HCT116 (cell line): ENCODE measurements at regions not wholly inside any gene's neighbourhood (a gene's known extent, or its start where the extent isn't known, plus 50 kb on each side); places are given as distances from the start of the nearest gene placed in this dataset.

Experiments used
- ATAC-seq: fragments of 200-7000 bp; cut with Tn5 transposase; 2 replicates; pipeline ENCODE4 v1.9.1; 2020; ENCODE audit warnings: mild to moderate bottlenecking, moderate library complexity
- BruUV-seq: library from RNA; stranded (reverse); fragments of 400-500 nt; replicated peaks from 2 replicates; lab custom pipeline; 2021; lab: Mats Ljungman, UMichigan
- CTCF ChIA-PET: fragments of 300-600 bp; sonication (Branson Sonifier 250); formaldehyde crosslinking; loops from one replicate; lab custom pipeline; 2021; ENCODE audit warnings: antibody characterized with exemption; lab: Charles Lee
- POLR2A ChIA-PET: fragments of 300-600, 350-600 bp; sonication (Branson Sonifier 250); formaldehyde crosslinking; loops from one replicate; lab custom pipeline; 2021; ENCODE audit warnings: antibody characterized with exemption; lab: Charles Lee
- RAD21 ChIA-PET, 2 experiments: fragments of 300-600 bp; sonication (Branson Sonifier 250); formaldehyde crosslinking; loops; one replicate each; lab custom pipeline; 2023; ENCODE audit warnings: low total read pairs in 2 of 2; ENCODE audit not compliant: uncharacterized antibody in 2 of 2, unreplicated experiment in 2 of 2, low non-redundant PET in 1 of 2; lab: Charles Lee
- DNase-seq: peaks from one replicate; pipeline ENCODE4 v3.0.0-alpha.2; 2010; ENCODE audit warnings: low read depth, low spot score
- H2AFZ ChIP-seq: fragments of 200-600 bp; shearing (Covaris generic), sonication (generic); 2 replicates; pipeline ENCODE4 v1.6.1; 2017; ENCODE audit warnings: low read depth, mixed run types, mixed read lengths, antibody characterized with exemption, low read length; ENCODE audit not compliant: poor library complexity, severe bottlenecking
- H3K27ac ChIP-seq: 2 replicates; pipeline ENCODE4 v1.5.1; 2012; ENCODE audit warnings: low read depth, low read length
- H3K27me3 ChIP-seq: fragments of 200-600 bp; sonication (generic); 2 replicates; pipeline ENCODE4 v1.6.1; 2016; ENCODE audit warnings: mixed run types, low read length, mixed read lengths; ENCODE audit not compliant: insufficient read depth
- H3K36me3 ChIP-seq, 2 experiments: fragments of 200-500 bp in 1 of 2; fragments of 200-600 bp in 1 of 2; sonication (Bioruptor generic) in 1 of 2; sonication (generic) in 1 of 2; 2 replicates each; pipeline versions ENCODE4 v1.5.1 to v1.6.1; 2014 to 2016; ENCODE audit warnings: low read length in 2 of 2, inconsistent platforms in 1 of 2, mixed read lengths in 1 of 2, mixed run types in 1 of 2; ENCODE audit not compliant: insufficient read depth in 2 of 2, control insufficient read depth in 1 of 2
- H3K4me1 ChIP-seq, 2 experiments: fragments of 200-600 bp in 1 of 2; sonication (generic) in 1 of 2; 2 replicates each; pipeline versions ENCODE4 v1.5.1 to v1.6.1; 2012 to 2017; ENCODE audit warnings: low read length in 2 of 2, inconsistent platforms in 1 of 2, mild to moderate bottlenecking in 1 of 2, mixed read lengths in 1 of 2, mixed run types in 1 of 2, moderate library complexity in 1 of 2; ENCODE audit not compliant: insufficient read depth in 2 of 2, control insufficient read depth in 1 of 2
- H3K4me2 ChIP-seq: fragments of 200-600 bp; sonication (generic); 2 replicates; pipeline ENCODE4 v1.6.1; 2017; ENCODE audit warnings: mixed run types, low read length, mixed read lengths
- H3K4me3 ChIP-seq, 2 experiments: fragments of 200-600 bp in 1 of 2; sonication (generic) in 1 of 2; replicated peaks in 1 of 2; 2 replicates each; pipeline ENCODE4 v1.5.1; 2011 to 2016; ENCODE audit warnings: low read length in 2 of 2, control low read depth in 1 of 2, low read depth in 1 of 2, mild to moderate bottlenecking in 1 of 2, mixed read lengths in 1 of 2, mixed run types in 1 of 2
- H3K79me2 ChIP-seq: fragments of 200-600 bp; sonication (generic); 2 replicates; pipeline ENCODE4 v1.6.1; 2017; ENCODE audit warnings: mild to moderate bottlenecking, mixed run types, low read length, moderate library complexity, mixed read lengths; ENCODE audit not compliant: insufficient read depth
- H3K9ac ChIP-seq: fragments of 200-600 bp; sonication (generic); 2 replicates; pipeline ENCODE4 v1.6.1; 2016; ENCODE audit warnings: low read length, mixed read lengths
- H3K9me2 ChIP-seq: fragments of 200-600 bp; sonication (generic), shearing (Covaris generic); 2 replicates; pipeline ENCODE4 v1.6.1; 2017; ENCODE audit warnings: mixed run types, mild to moderate bottlenecking, moderate library complexity; ENCODE audit not compliant: insufficient read depth
- H3K9me3 ChIP-seq, 2 experiments: fragments of 200-500 bp in 1 of 2; fragments of 200-600 bp in 1 of 2; sonication (Bioruptor generic) in 1 of 2; sonication (generic) in 1 of 2; 2 replicates each; pipeline ENCODE4 v1.6.1; 2014 to 2017; ENCODE audit warnings: low read length in 2 of 2, mixed read lengths in 2 of 2, inconsistent platforms in 1 of 2, low read depth in 1 of 2, mild to moderate bottlenecking in 1 of 2, mixed run types in 1 of 2, moderate library complexity in 1 of 2; ENCODE audit not compliant: control insufficient read depth in 1 of 2, insufficient read depth in 1 of 2
- H4K20me1 ChIP-seq: fragments of 200-600 bp; sonication (generic), shearing (Covaris generic); 2 replicates; pipeline ENCODE4 v1.6.1; 2017; ENCODE audit warnings: mixed run types, mild to moderate bottlenecking, moderate library complexity; ENCODE audit not compliant: insufficient read depth
- CEBPB ChIP-seq: IDR thresholded peaks from 2 replicates; pipeline ENCODE4 v1.6.1; 2012; ENCODE audit warnings: low read depth
- EGR1 ChIP-seq: IDR thresholded peaks from 2 replicates; pipeline ENCODE4 v1.6.1; 2012; ENCODE audit warnings: low read depth
- ELF1 ChIP-seq: IDR thresholded peaks from 2 replicates; pipeline ENCODE4 v1.6.1; 2012; ENCODE audit warnings: low read depth, borderline replicate concordance
- EZH2phosphoT487 ChIP-seq: fragments of 200-600 bp; IDR thresholded peaks from 2 replicates; pipeline ENCODE4 v1.6.1; 2018; ENCODE audit warnings: antibody characterized with exemption, borderline replicate concordance
- FOSL1 ChIP-seq: IDR thresholded peaks from 2 replicates; pipeline ENCODE4 v1.6.1; 2012; ENCODE audit warnings: low read depth
- JUND ChIP-seq: IDR thresholded peaks from 2 replicates; pipeline ENCODE4 v1.6.1; 2012
- POLR2A ChIP-seq: IDR thresholded peaks from 2 replicates; pipeline ENCODE4 v1.7.0; 2011; ENCODE audit warnings: borderline replicate concordance; ENCODE audit not compliant: insufficient read depth, insufficient read length; ENCODE audit errors: extremely low read depth
- RAD21 ChIP-seq: IDR thresholded peaks from 2 replicates; pipeline ENCODE4 v1.6.1; 2012; ENCODE audit warnings: low read depth, mild to moderate bottlenecking
- SIN3A ChIP-seq: IDR thresholded peaks from 2 replicates; pipeline ENCODE4 v1.6.1; 2012; ENCODE audit warnings: low read depth
- SP1 ChIP-seq: IDR thresholded peaks from 2 replicates; pipeline ENCODE4 v1.6.1; 2012; ENCODE audit warnings: low read depth
- SRF ChIP-seq: IDR thresholded peaks from 2 replicates; pipeline ENCODE4 v1.6.1; 2012; ENCODE audit warnings: low read depth
- YY1 ChIP-seq: IDR thresholded peaks from 2 replicates; pipeline ENCODE4 v1.6.1; 2011; ENCODE audit warnings: low read length, low read depth, moderate library complexity, mild to moderate bottlenecking; ENCODE audit not compliant: insufficient replicate concordance; ENCODE audit errors: extremely low read depth
- ZFX ChIP-seq: fragments of 450-650 bp; IDR thresholded peaks from 2 replicates; pipeline ENCODE4 v1.6.1; 2017
- ZNF274 ChIP-seq: fragments of 200-500 bp; sonication (Bioruptor generic); IDR thresholded peaks from 2 replicates; pipeline ENCODE4 v1.6.1; 2014; ENCODE audit warnings: mild to moderate bottlenecking, low read depth, low read length, inconsistent platforms
- intact Hi-C: fragments of 100-400 bp; cut with micrococcal nuclease; formaldehyde crosslinking; loops from 2 replicates; pipeline ENCODE4 v1.10.0; 2022
- TF ChIP-seq, protein P1 (sequence below): IDR thresholded peaks from 2 replicates; pipeline ENCODE4 v1.6.1; 2011; ENCODE audit warnings: mild to moderate bottlenecking, low read length, moderate library complexity; ENCODE audit not compliant: insufficient replicate concordance; ENCODE audit errors: extremely low read depth
- TF ChIP-seq, protein P2 (sequence below): IDR thresholded peaks from 2 replicates; pipeline ENCODE4 v1.6.1; 2012; ENCODE audit warnings: low read depth
- TF ChIP-seq, protein P3 (sequence below), 3 experiments: fragments of 200-600 bp in 1 of 3; sonication (generic) in 1 of 3; IDR thresholded peaks in 2 of 3; conservative IDR thresholded peaks in 1 of 3; 2 replicates each; pipeline ENCODE4 v1.5.1; 2012 to 2017; ENCODE audit warnings: low read depth in 2 of 3, low read length in 2 of 3, antibody characterized with exemption in 1 of 3, borderline replicate concordance in 1 of 3, control low read depth in 1 of 3, mild to moderate bottlenecking in 1 of 3, mixed read lengths in 1 of 3, mixed run types in 1 of 3, moderate library complexity in 1 of 3; ENCODE audit not compliant: insufficient read depth in 1 of 3
- TF ChIP-seq, protein P4 (sequence below): IDR thresholded peaks from 2 replicates; pipeline ENCODE4 v1.6.1; 2012

DNA sequence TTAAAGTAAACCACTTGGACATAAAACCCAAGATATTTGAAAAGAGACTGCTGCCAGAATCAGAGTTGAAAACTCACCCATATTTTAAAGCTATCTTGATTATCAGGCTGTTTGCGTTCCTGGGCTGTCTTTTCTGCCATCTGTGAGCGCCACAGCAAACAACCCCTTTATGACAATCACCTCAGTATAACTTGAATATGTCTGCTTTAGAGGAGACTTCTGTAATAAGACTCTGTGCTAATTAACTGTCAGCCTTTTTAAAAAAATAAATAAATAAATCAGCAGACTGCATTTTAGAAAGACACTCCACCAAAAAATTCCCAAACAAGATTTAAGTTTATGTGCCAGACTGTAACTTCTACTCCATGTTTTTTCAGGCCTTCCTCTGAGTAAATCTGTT lies 375.7 kb upstream of the CCNH start (continued):
- TF ChIP-seq ELF1 (no peak), ZNF274 (no peak), SRF (no peak), CEBPB (no peak)
- TF ChIP-seq, protein P1, sequence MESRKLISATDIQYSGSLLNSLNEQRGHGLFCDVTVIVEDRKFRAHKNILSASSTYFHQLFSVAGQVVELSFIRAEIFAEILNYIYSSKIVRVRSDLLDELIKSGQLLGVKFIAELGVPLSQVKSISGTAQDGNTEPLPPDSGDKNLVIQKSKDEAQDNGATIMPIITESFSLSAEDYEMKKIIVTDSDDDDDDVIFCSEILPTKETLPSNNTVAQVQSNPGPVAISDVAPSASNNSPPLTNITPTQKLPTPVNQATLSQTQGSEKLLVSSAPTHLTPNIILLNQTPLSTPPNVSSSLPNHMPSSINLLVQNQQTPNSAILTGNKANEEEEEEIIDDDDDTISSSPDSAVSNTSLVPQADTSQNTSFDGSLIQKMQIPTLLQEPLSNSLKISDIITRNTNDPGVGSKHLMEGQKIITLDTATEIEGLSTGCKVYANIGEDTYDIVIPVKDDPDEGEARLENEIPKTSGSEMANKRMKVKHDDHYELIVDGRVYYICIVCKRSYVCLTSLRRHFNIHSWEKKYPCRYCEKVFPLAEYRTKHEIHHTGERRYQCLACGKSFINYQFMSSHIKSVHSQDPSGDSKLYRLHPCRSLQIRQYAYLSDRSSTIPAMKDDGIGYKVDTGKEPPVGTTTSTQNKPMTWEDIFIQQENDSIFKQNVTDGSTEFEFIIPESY, result no peak

DNA sequence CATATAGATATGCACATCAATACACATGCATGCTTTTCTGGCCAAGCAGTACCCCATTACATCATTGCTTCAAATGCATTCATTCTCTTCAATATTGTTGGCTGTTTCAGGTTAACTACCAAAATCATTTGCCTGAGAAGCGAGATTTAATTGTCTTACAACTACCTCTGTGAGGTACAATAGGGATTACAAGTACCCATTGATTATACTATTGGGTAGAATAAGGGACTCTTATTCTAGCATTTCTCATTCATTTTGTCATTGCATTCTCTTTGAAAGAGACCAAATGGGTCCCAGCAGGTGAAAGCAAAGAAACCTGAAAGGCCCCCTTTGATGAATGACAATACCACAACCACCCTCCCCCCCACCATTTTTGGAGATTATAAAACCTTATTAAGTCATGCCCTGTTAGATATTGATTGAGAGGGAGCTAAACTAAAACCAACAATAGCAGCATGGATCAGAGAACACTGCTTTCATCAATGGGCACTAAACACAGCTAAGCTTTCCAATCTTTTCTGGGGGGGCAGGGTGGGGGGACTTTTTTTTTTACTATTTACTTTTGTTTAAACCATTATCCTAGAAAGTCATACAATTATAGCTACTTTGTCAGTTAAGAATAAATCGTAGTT lies 375.0 kb upstream of the CCNH start:
- no peak for ATAC-seq
- TF ChIP-seq FOSL1 (no peak), EGR1 (no peak), SP1 (no peak), RAD21 (no peak), JUND (no peak), CEBPB (no peak), POLR2A (no peak), ELF1 (no peak), SIN3A (no peak), ZFX (no peak), YY1 (no peak), EZH2phosphoT487 (no peak)
- TF ChIP-seq, protein P2, sequence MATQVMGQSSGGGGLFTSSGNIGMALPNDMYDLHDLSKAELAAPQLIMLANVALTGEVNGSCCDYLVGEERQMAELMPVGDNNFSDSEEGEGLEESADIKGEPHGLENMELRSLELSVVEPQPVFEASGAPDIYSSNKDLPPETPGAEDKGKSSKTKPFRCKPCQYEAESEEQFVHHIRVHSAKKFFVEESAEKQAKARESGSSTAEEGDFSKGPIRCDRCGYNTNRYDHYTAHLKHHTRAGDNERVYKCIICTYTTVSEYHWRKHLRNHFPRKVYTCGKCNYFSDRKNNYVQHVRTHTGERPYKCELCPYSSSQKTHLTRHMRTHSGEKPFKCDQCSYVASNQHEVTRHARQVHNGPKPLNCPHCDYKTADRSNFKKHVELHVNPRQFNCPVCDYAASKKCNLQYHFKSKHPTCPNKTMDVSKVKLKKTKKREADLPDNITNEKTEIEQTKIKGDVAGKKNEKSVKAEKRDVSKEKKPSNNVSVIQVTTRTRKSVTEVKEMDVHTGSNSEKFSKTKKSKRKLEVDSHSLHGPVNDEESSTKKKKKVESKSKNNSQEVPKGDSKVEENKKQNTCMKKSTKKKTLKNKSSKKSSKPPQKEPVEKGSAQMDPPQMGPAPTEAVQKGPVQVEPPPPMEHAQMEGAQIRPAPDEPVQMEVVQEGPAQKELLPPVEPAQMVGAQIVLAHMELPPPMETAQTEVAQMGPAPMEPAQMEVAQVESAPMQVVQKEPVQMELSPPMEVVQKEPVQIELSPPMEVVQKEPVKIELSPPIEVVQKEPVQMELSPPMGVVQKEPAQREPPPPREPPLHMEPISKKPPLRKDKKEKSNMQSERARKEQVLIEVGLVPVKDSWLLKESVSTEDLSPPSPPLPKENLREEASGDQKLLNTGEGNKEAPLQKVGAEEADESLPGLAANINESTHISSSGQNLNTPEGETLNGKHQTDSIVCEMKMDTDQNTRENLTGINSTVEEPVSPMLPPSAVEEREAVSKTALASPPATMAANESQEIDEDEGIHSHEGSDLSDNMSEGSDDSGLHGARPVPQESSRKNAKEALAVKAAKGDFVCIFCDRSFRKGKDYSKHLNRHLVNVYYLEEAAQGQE, result no peak
- TF ChIP-seq, protein P3, sequence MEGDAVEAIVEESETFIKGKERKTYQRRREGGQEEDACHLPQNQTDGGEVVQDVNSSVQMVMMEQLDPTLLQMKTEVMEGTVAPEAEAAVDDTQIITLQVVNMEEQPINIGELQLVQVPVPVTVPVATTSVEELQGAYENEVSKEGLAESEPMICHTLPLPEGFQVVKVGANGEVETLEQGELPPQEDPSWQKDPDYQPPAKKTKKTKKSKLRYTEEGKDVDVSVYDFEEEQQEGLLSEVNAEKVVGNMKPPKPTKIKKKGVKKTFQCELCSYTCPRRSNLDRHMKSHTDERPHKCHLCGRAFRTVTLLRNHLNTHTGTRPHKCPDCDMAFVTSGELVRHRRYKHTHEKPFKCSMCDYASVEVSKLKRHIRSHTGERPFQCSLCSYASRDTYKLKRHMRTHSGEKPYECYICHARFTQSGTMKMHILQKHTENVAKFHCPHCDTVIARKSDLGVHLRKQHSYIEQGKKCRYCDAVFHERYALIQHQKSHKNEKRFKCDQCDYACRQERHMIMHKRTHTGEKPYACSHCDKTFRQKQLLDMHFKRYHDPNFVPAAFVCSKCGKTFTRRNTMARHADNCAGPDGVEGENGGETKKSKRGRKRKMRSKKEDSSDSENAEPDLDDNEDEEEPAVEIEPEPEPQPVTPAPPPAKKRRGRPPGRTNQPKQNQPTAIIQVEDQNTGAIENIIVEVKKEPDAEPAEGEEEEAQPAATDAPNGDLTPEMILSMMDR (IDR thresholded peaks at IDR 0.05 in 2 of 3, conservative IDR thresholded peaks at IDR 0.05 in 1 of 3; ENCODE audit: borderline replicate concordance in 1 of 3, insufficient read depth in 1 of 3, low read depth in 2 of 3, low read length in 2 of 3), result no peak
- TF ChIP-seq, protein P4, sequence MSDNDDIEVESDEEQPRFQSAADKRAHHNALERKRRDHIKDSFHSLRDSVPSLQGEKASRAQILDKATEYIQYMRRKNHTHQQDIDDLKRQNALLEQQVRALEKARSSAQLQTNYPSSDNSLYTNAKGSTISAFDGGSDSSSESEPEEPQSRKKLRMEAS, result no peak

More for the DNA sequence above, 375.0 kb upstream of the CCNH start:
- Histone ChIP-seq H3K4me1 (no peaks in the 10 kb centered on the region), H3K9me2 (no peaks in the 10 kb centered on the region), H3K4me3 (no peak overlapping the region), H3K4me2 (no peak overlapping the region), H3K9me3 (no peaks in the 10 kb centered on the region), H3K27me3 (no peaks in the 10 kb centered on the region), H4K20me1 (no peaks in the 10 kb centered on the region), H3K27ac (no peak overlapping the region), H3K79me2 (no peaks in the 10 kb centered on the region), H2AFZ (no peak overlapping the region), H3K36me3 (no peaks in the 10 kb centered on the region), H3K9ac (no peak overlapping the region)
- ChIA-PET POLR2A (interaction anchor here (0.5 to 0.6 kb wide), 2 partner anchors 12 to 924 kb away, joined by 3 to 4 read pairs; no protein-coding TSS in a partner anchor), CTCF (interaction anchor here (0.9 to 1.0 kb wide), 2 partner anchors 903 kb away, joined by 3 to 4 read pairs; no protein-coding TSS in a partner anchor), RAD21 (no interaction called here)
- no TSS peak for BruUV-seq
- intact Hi-C loops, result loop anchor here (10.0 kb wide), 2 partner anchors 363 to 477 kb away; partner anchors contain the start of gene TMEM161B
- no peak for DNase-seq
